K562 (cell line): ENCODE measurements at regions not wholly inside any gene's neighbourhood (a gene's known extent, or its start where the extent isn't known, plus 50 kb on each side); places are given as distances from the start of the nearest gene placed in this dataset.

Source experiments
- CTCF ChIP-seq, 3 experiments: IDR thresholded peaks in 2 of 3; conservative IDR thresholded peaks in 1 of 3; 2 replicates each; pipeline ENCODE4 v1.5.1; 2011 to 2012; ENCODE audit warnings: low read length in 3 of 3, mild to moderate bottlenecking in 3 of 3, control low read depth in 2 of 3, improper control_type of control experiment in 1 of 3, inconsistent platforms in 1 of 3, low read depth in 1 of 3, mixed read lengths in 1 of 3, moderate library complexity in 1 of 3; ENCODE audit not compliant: insufficient read depth in 2 of 3
- L3MBTL2 ChIP-seq: fragments of 450-650 bp; IDR thresholded peaks from 2 replicates; pipeline ENCODE4 v1.6.1; 2016; ENCODE audit warnings: mild to moderate bottlenecking, moderate library complexity
- ZNF24 ChIP-seq: fragments of 450-650 bp; IDR thresholded peaks from 2 replicates; pipeline ENCODE4 v1.6.1; 2016
- ZNF584 ChIP-seq: fragments of 200-800 bp; sonication (Bioruptor generic); IDR thresholded peaks from 2 replicates; pipeline ENCODE4 v1.6.1; 2016; ENCODE audit warnings: low read depth, mild to moderate bottlenecking, missing genetic modification characterization, missing compliant biosample characterization

- TF ChIP-seq ZNF24 (no peak), CTCF (IDR thresholded peaks at IDR 0.05 in 2 of 3, conservative IDR thresholded peaks at IDR 0.05 in 1 of 3; ENCODE audit: insufficient read depth in 2 of 3, low read depth in 1 of 3, low read length in 3 of 3) (no peak), L3MBTL2 (no peak), ZNF584 (CRISPR knock-in tag) (no peak)
Observed at GRCh38 chr4:30653291-30653690, 66.9 kb upstream of the PCDH7 start.
